SK-N-SH (cell line): ENCODE measurements at regions not wholly inside any gene's neighbourhood (a gene's known extent, or its start where the extent isn't known, plus 50 kb on each side); places are given as distances from the start of the nearest gene placed in this dataset.

Experiments used
- CTCF ChIA-PET: fragments of 300-600, 350-600 bp; formaldehyde crosslinking; extraction: SDS; loops from one replicate; lab custom pipeline; 2021; lab: Yijun Ruan, JAX
- POLR2A ChIA-PET: fragments of 350-600 bp; sonication (Branson Sonifier 250); formaldehyde crosslinking; extraction: SDS; loops from one replicate; lab custom pipeline; 2020; ENCODE audit warnings: antibody characterized with exemption, inconsistent platforms; lab: Yijun Ruan, JAX
- DNase-seq: peaks from one replicate; pipeline ENCODE4 v3.0.0; 2012
- H2AFZ ChIP-seq: fragments of 200-600 bp; sonication (generic); 2 replicates; pipeline ENCODE4 v1.8.1; 2016; ENCODE audit warnings: antibody characterized with exemption, mild to moderate bottlenecking, low read depth
- H3F3A ChIP-seq: fragments of 200-600 bp; sonication (generic); replicated peaks from 2 replicates; pipeline ENCODE3; 2016; ENCODE audit warnings: antibody characterized with exemption, mild to moderate bottlenecking; ENCODE audit not compliant: insufficient read depth
- H3K27ac ChIP-seq, 2 experiments: fragments of 200-500 bp in 1 of 2; fragments of 200-600 bp in 1 of 2; sonication (Bioruptor generic) in 1 of 2; sonication (generic), shearing (Covaris generic) in 1 of 2; 2 replicates each; pipeline versions ENCODE4 v1.5.1 to v1.6.1; 2014 to 2016; ENCODE audit warnings: low read depth in 2 of 2, inconsistent platforms in 1 of 2, low read length in 1 of 2, mild to moderate bottlenecking in 1 of 2, mixed read lengths in 1 of 2
- H3K27me3 ChIP-seq: fragments of 200-600 bp; sonication (generic), shearing (Covaris generic); 2 replicates; pipeline ENCODE4 v1.6.1; 2016; ENCODE audit warnings: mixed run types; ENCODE audit not compliant: insufficient read depth
- H3K36me3 ChIP-seq, 2 experiments: fragments of 200-500 bp in 1 of 2; fragments of 200-600 bp in 1 of 2; sonication (Bioruptor generic) in 1 of 2; sonication (generic) in 1 of 2; replicated peaks in 1 of 2; 2 replicates each; pipeline versions ENCODE3 to v1.5.1; 2014 to 2016; ENCODE audit warnings: low read length in 1 of 2, mild to moderate bottlenecking in 1 of 2; ENCODE audit not compliant: insufficient read depth in 2 of 2, control insufficient read depth in 1 of 2
- H3K4me1 ChIP-seq, 2 experiments: fragments of 200-500 bp in 1 of 2; fragments of 200-600 bp in 1 of 2; sonication (Bioruptor generic) in 1 of 2; sonication (generic), shearing (Covaris generic) in 1 of 2; 2 replicates each; pipeline versions ENCODE4 v1.5.1 to v1.6.1; 2014 to 2016; ENCODE audit warnings: low read depth in 1 of 2, low read length in 1 of 2, mixed run types in 1 of 2; ENCODE audit not compliant: insufficient read depth in 2 of 2, control insufficient read depth in 1 of 2
- H3K4me2 ChIP-seq: fragments of 200-600 bp; sonication (generic), shearing (Covaris generic); 2 replicates; pipeline ENCODE4 v1.6.1; 2017; ENCODE audit warnings: mixed run types
- H3K4me3 ChIP-seq, 2 experiments: fragments of 200-500 bp in 1 of 2; fragments of 200-600 bp in 1 of 2; sonication (Bioruptor generic) in 1 of 2; sonication (generic), shearing (Covaris generic) in 1 of 2; 2 replicates each; pipeline versions ENCODE4 v1.5.1 to v1.8.1; 2014 to 2016; ENCODE audit warnings: low read depth in 2 of 2, inconsistent platforms in 1 of 2, low read length in 1 of 2, mild to moderate bottlenecking in 1 of 2, mixed read lengths in 1 of 2, moderate library complexity in 1 of 2
- H3K79me2 ChIP-seq: fragments of 200-600 bp; sonication (generic); 2 replicates; pipeline ENCODE4 v1.8.1; 2017; ENCODE audit warnings: mild to moderate bottlenecking; ENCODE audit not compliant: insufficient read depth
- H3K9ac ChIP-seq: fragments of 200-600 bp; sonication (generic); 2 replicates; pipeline ENCODE4 v1.6.1; 2017; ENCODE audit warnings: mixed run types
- H3K9me2 ChIP-seq: fragments of 200-600 bp; sonication (generic); 2 replicates; pipeline ENCODE4 v1.6.1; 2017; ENCODE audit warnings: mixed run types
- H3K9me3 ChIP-seq: fragments of 200-600 bp; sonication (generic); 2 replicates; pipeline ENCODE4 v1.6.1; 2017; ENCODE audit warnings: mixed run types, mild to moderate bottlenecking, moderate library complexity
- H4K20me1 ChIP-seq: fragments of 200-600 bp; sonication (generic); 2 replicates; pipeline ENCODE4 v1.6.1; 2017; ENCODE audit warnings: mild to moderate bottlenecking, mixed run types; ENCODE audit not compliant: insufficient read depth
- ELF1 ChIP-seq: IDR thresholded peaks from 2 replicates; pipeline ENCODE4 v1.4.0; 2012
- GABPA ChIP-seq: IDR thresholded peaks from 2 replicates; pipeline ENCODE4 v1.4.0; 2012; ENCODE audit warnings: low read depth, mild to moderate bottlenecking
- GATA2 ChIP-seq: sonication (generic); formaldehyde crosslinking; IDR thresholded peaks from 2 replicates; pipeline ENCODE4 v1.5.0; 2020; ENCODE audit warnings: mild to moderate bottlenecking, missing genetic modification reagents
- JUND ChIP-seq: IDR thresholded peaks from 2 replicates; pipeline ENCODE4 v1.4.0; 2012
- MXI1 ChIP-seq: IDR thresholded peaks from 2 replicates; pipeline ENCODE4 v1.6.1; 2012; ENCODE audit warnings: mild to moderate bottlenecking, low read depth, low read length, improper control_type of control experiment
- NRF1 ChIP-seq: IDR thresholded peaks from 2 replicates; pipeline ENCODE4 v1.6.1; 2012; ENCODE audit warnings: low read depth, mild to moderate bottlenecking, low read length
- POLR2AphosphoS5 ChIP-seq: IDR thresholded peaks from 2 replicates; pipeline ENCODE4 v1.6.1; 2012; ENCODE audit warnings: low read depth, low read length
- RAD21 ChIP-seq: IDR thresholded peaks from 2 replicates; pipeline ENCODE4 v1.6.1; 2012; ENCODE audit warnings: mild to moderate bottlenecking, low read length
- RCOR1 ChIP-seq: fragments of 150-350 bp; IDR thresholded peaks from 2 replicates; pipeline ENCODE4 v1.6.1; 2017; ENCODE audit warnings: antibody characterized with exemption, low read length
- SMC3 ChIP-seq: IDR thresholded peaks from 2 replicates; pipeline ENCODE4 v1.6.1; 2012; ENCODE audit warnings: low read depth, low read length, improper control_type of control experiment
- TAF1 ChIP-seq: IDR thresholded peaks from 2 replicates; pipeline ENCODE4 v1.6.1; 2012; ENCODE audit warnings: low read depth, mild to moderate bottlenecking, low read length, moderate library complexity, borderline replicate concordance
- TEAD4 ChIP-seq: IDR thresholded peaks from 2 replicates; pipeline ENCODE4 v1.4.0; 2012; ENCODE audit warnings: mild to moderate bottlenecking, borderline replicate concordance; ENCODE audit not compliant: insufficient read depth
- TF ChIP-seq, protein P1 (sequence below): IDR thresholded peaks from 2 replicates; pipeline ENCODE4 v1.4.0; 2012; ENCODE audit warnings: low read depth, borderline replicate concordance
- TF ChIP-seq, protein P2 (sequence below): fragments of 200-600 bp; sonication (generic); IDR thresholded peaks from 2 replicates; pipeline ENCODE4 v1.6.1; 2017; ENCODE audit warnings: antibody characterized with exemption, mild to moderate bottlenecking, moderate library complexity
- TF ChIP-seq, protein P3 (sequence below): IDR thresholded peaks from 2 replicates; pipeline ENCODE4 v1.6.1; 2012; ENCODE audit warnings: mild to moderate bottlenecking, low read depth, low read length, moderate library complexity
- TF ChIP-seq, protein P4 (sequence below): fragments of 150-350 bp; IDR thresholded peaks from 2 replicates; pipeline ENCODE4 v1.6.1; 2016; ENCODE audit warnings: mild to moderate bottlenecking, low read depth, low read length
- TF ChIP-seq, protein P5 (sequence below): IDR thresholded peaks from 2 replicates; pipeline ENCODE4; 2012
- TF ChIP-seq, protein P6 (sequence below): fragments of 150-350 bp; IDR thresholded peaks from 2 replicates; pipeline ENCODE4 v1.6.1; 2017; ENCODE audit warnings: antibody characterized with exemption, low read length, low read depth, borderline replicate concordance

DNA sequence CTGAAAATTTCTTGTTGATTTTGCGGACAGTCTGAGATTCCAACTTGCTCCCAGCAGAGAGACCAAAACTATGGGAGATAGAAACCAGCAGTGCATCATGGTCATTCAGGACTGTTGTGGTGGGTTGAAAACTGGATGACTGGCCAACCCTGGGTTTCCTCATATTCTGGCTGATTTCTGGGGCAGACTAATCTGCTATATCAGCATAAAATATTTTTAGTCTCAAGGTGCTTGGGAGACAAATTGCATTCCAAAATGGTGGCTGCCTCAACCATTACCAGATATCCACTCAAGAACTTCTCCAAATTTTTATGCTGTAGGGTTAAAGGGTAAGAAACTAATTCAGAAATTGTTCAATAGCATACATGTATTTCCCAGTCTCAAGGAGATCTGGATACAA, 434.0 kb downstream of the BRINP3 start (continued):
- no peak for TF ChIP-seq MXI1
- TF ChIP-seq NRF1, result no peak
- TF ChIP-seq JUND, result no peak
- TF ChIP-seq, protein P1, sequence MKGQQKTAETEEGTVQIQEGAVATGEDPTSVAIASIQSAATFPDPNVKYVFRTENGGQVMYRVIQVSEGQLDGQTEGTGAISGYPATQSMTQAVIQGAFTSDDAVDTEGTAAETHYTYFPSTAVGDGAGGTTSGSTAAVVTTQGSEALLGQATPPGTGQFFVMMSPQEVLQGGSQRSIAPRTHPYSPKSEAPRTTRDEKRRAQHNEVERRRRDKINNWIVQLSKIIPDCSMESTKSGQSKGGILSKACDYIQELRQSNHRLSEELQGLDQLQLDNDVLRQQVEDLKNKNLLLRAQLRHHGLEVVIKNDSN, result no peak
- TF ChIP-seq SMC3, result no peak

DNA sequence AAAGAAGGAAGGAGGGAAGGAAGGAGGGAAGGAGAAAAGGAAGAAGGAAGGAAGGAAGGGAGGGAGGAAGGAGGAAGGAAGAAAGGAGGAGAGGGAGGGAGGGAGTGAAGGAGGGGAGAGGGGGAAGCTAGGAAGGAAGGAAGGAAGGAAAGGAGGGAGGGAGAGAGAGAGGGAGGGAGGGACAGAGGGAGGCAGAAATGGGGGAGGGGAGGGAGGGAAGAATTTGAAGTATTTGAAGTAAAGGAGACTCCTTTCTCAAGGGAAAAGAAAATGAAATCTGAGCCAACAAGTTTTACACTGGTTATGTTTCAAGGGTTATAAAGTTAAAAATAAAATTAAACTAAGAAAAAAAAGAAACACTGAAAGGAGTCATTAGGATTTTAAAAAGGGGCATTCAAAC, 431.4 kb downstream of the BRINP3 start:
- no peaks in the 10 kb centered on the region for H3K27me3 ChIP-seq
- no peaks in the 10 kb centered on the region for H3K79me2 ChIP-seq
- H3K9me2 ChIP-seq, result no peaks in the 10 kb centered on the region
- no peak overlapping the region for H3K4me3 ChIP-seq
- no peaks in the 10 kb centered on the region for H3K36me3 ChIP-seq
- no peaks in the 10 kb centered on the region for H4K20me1 ChIP-seq
- H3K4me2 ChIP-seq, result no peak overlapping the region
- no peak overlapping the region for H3K27ac ChIP-seq
- POLR2A ChIA-PET, result no interaction called here
- no peaks in the 10 kb centered on the region for H3K4me1 ChIP-seq
- TF ChIP-seq TAF1 (no peak), POLR2AphosphoS5 (no peak), GATA2 (CRISPR knock-in tag) (no peak), GABPA (no peak), MXI1 (no peak), TEAD4 (no peak), RCOR1 (no peak), ELF1 (no peak), RAD21 (no peak), SMC3 (no peak)
- TF ChIP-seq, protein P2, sequence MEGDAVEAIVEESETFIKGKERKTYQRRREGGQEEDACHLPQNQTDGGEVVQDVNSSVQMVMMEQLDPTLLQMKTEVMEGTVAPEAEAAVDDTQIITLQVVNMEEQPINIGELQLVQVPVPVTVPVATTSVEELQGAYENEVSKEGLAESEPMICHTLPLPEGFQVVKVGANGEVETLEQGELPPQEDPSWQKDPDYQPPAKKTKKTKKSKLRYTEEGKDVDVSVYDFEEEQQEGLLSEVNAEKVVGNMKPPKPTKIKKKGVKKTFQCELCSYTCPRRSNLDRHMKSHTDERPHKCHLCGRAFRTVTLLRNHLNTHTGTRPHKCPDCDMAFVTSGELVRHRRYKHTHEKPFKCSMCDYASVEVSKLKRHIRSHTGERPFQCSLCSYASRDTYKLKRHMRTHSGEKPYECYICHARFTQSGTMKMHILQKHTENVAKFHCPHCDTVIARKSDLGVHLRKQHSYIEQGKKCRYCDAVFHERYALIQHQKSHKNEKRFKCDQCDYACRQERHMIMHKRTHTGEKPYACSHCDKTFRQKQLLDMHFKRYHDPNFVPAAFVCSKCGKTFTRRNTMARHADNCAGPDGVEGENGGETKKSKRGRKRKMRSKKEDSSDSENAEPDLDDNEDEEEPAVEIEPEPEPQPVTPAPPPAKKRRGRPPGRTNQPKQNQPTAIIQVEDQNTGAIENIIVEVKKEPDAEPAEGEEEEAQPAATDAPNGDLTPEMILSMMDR, result no peak
- TF ChIP-seq, protein P3, sequence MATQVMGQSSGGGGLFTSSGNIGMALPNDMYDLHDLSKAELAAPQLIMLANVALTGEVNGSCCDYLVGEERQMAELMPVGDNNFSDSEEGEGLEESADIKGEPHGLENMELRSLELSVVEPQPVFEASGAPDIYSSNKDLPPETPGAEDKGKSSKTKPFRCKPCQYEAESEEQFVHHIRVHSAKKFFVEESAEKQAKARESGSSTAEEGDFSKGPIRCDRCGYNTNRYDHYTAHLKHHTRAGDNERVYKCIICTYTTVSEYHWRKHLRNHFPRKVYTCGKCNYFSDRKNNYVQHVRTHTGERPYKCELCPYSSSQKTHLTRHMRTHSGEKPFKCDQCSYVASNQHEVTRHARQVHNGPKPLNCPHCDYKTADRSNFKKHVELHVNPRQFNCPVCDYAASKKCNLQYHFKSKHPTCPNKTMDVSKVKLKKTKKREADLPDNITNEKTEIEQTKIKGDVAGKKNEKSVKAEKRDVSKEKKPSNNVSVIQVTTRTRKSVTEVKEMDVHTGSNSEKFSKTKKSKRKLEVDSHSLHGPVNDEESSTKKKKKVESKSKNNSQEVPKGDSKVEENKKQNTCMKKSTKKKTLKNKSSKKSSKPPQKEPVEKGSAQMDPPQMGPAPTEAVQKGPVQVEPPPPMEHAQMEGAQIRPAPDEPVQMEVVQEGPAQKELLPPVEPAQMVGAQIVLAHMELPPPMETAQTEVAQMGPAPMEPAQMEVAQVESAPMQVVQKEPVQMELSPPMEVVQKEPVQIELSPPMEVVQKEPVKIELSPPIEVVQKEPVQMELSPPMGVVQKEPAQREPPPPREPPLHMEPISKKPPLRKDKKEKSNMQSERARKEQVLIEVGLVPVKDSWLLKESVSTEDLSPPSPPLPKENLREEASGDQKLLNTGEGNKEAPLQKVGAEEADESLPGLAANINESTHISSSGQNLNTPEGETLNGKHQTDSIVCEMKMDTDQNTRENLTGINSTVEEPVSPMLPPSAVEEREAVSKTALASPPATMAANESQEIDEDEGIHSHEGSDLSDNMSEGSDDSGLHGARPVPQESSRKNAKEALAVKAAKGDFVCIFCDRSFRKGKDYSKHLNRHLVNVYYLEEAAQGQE, result no peak
- TF ChIP-seq, protein P1, result no peak
- TF ChIP-seq, protein P4, sequence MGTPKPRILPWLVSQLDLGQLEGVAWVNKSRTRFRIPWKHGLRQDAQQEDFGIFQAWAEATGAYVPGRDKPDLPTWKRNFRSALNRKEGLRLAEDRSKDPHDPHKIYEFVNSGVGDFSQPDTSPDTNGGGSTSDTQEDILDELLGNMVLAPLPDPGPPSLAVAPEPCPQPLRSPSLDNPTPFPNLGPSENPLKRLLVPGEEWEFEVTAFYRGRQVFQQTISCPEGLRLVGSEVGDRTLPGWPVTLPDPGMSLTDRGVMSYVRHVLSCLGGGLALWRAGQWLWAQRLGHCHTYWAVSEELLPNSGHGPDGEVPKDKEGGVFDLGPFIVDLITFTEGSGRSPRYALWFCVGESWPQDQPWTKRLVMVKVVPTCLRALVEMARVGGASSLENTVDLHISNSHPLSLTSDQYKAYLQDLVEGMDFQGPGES, result no peak
- TF ChIP-seq, protein P5, sequence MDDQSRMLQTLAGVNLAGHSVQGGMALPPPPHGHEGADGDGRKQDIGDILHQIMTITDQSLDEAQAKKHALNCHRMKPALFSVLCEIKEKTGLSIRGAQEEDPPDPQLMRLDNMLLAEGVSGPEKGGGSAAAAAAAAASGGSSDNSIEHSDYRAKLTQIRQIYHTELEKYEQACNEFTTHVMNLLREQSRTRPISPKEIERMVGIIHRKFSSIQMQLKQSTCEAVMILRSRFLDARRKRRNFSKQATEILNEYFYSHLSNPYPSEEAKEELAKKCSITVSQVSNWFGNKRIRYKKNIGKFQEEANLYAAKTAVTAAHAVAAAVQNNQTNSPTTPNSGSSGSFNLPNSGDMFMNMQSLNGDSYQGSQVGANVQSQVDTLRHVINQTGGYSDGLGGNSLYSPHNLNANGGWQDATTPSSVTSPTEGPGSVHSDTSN, result no peak
- TF ChIP-seq, protein P6, sequence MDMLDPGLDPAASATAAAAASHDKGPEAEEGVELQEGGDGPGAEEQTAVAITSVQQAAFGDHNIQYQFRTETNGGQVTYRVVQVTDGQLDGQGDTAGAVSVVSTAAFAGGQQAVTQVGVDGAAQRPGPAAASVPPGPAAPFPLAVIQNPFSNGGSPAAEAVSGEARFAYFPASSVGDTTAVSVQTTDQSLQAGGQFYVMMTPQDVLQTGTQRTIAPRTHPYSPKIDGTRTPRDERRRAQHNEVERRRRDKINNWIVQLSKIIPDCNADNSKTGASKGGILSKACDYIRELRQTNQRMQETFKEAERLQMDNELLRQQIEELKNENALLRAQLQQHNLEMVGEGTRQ, result no peak
- CTCF ChIA-PET, result no interaction called here
- no peak overlapping the region for H2AFZ ChIP-seq
- H3K9me3 ChIP-seq, result no peaks in the 10 kb centered on the region
- no peak for DNase-seq
- H3K9ac ChIP-seq, result no peak overlapping the region
- no peaks in the 10 kb centered on the region for H3F3A ChIP-seq
